ENCODE measurements at regions not wholly inside any gene's neighbourhood (a gene's known extent, or its start where the extent isn't known, plus 50 kb on each side); places are given as distances from the start of the nearest gene placed in this dataset.

DNA sequence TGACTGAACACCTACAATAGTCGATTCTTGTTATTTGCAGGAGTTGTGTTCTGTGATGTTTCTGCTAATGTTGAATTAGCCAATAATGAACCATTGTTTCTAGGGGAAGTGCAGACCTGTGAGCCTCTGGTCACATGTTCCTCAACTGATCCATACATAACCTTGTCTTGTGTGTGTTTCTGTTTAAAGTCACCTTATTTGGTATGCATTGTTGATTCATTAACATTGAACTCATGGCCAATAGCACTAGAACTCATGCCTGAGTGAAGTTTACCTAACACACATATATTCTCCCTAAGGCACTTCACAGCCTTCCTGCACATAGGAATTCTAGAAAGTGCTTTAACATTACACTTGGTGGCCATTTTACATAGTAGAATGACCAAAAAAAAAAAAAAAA lies 271.8 kb upstream of the PLET1 start:
- Histone ChIP-seq H3K9me3 (replicated peaks in 1 of 2; ENCODE audit: control insufficient read depth in 1 of 2, insufficient read depth in 1 of 2, low read length in 2 of 2) (no peaks in the 10 kb centered on the region), H3K27ac (ENCODE audit: low read depth in 1 of 2, low read length in 2 of 2) (no peak overlapping the region), H3K36me3 (replicated peaks in 1 of 2; ENCODE audit: control insufficient read depth in 1 of 2, insufficient read depth in 2 of 2, low read length in 2 of 2) (no peaks in the 10 kb centered on the region), H3K27me3 (ENCODE audit: control insufficient read depth in 2 of 2, insufficient read depth in 2 of 2, low read length in 2 of 2) (no peaks in the 10 kb centered on the region), H4K20me1 (ENCODE audit: insufficient read depth, low read length) (no peaks in the 10 kb centered on the region), H3K9ac (ENCODE audit: insufficient read depth, low read length, poor library complexity, severe bottlenecking) (no peak overlapping the region), H3K4me3 (replicated peaks in 1 of 3; ENCODE audit: low read depth in 2 of 3, low read length in 3 of 3) (no peak overlapping the region), H3K79me2 (ENCODE audit: insufficient read depth, low read length) (no peaks in the 10 kb centered on the region), H3K4me2 (replicated peaks; ENCODE audit: extremely low read depth, low read length, poor library complexity, severe bottlenecking) (no peak overlapping the region), H3K4me1 (ENCODE audit: control insufficient read depth in 1 of 2, insufficient read depth in 2 of 2, low read length in 2 of 2) (peaks cover 2 to 6% of the 10 kb centered on the region in 2 donors), H2AFZ (ENCODE audit: insufficient read depth, low read depth, low read length, poor library complexity, severe bottlenecking) (no peak overlapping the region)
- no peak overlapping the region for H3K4me3 Mint-ChIP-seq
- intact Hi-C loops (cut with micrococcal nuclease), result no loop called here
- H3K9me3 Mint-ChIP-seq, result peaks cover 0 to 1% (median 0%) of the 10 kb centered on the region in 7 donors
- TF ChIP-seq, protein P1, sequence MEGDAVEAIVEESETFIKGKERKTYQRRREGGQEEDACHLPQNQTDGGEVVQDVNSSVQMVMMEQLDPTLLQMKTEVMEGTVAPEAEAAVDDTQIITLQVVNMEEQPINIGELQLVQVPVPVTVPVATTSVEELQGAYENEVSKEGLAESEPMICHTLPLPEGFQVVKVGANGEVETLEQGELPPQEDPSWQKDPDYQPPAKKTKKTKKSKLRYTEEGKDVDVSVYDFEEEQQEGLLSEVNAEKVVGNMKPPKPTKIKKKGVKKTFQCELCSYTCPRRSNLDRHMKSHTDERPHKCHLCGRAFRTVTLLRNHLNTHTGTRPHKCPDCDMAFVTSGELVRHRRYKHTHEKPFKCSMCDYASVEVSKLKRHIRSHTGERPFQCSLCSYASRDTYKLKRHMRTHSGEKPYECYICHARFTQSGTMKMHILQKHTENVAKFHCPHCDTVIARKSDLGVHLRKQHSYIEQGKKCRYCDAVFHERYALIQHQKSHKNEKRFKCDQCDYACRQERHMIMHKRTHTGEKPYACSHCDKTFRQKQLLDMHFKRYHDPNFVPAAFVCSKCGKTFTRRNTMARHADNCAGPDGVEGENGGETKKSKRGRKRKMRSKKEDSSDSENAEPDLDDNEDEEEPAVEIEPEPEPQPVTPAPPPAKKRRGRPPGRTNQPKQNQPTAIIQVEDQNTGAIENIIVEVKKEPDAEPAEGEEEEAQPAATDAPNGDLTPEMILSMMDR (IDR thresholded peaks at IDR 0.05), result no peak
- peaks cover 22% of the 10 kb centered on the region for H3K4me1 Mint-ChIP-seq
- no peaks in the 10 kb centered on the region for H3K36me3 Mint-ChIP-seq
- peaks cover 0 to 5% (median 5%) of the 10 kb centered on the region in 3 donors for H3K27me3 Mint-ChIP-seq (ENCODE audit: low read depth in 3 of 3)
- no peak for DNase-seq
- H3K27ac Mint-ChIP-seq, result no peak overlapping the region
- no CpG with 5 or more reads among the region's 1 CpG for WGBS (ENCODE audit: insufficient coverage)

DNA sequence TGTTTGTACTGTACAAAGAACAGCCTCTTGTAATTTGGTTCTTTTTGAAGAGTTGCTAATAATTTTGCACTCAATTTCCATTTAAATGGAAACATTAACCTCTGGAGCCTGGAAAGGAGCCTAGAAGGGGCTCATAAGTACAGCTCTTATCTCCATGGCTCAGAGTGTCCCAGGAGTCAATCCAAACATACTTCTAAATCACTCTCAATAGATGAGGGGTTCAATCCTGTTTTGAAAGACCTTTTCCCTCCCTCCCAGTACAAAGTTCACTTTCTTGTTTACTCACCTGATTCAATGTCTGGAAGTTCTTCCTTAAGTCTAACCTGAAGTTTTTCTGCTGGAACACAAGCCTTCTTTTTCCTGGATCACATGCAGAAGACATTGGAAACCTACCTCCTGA lies 273.0 kb upstream of the PLET1 start:
- no peak overlapping the region for H3K4me3 Mint-ChIP-seq
- TF ChIP-seq, protein P1 (IDR thresholded peaks at IDR 0.05), result no peak
- no peak overlapping the region for H3K27ac Mint-ChIP-seq
- Histone ChIP-seq H3K36me3 (replicated peaks in 1 of 2; ENCODE audit: control insufficient read depth in 1 of 2, insufficient read depth in 2 of 2, low read length in 2 of 2) (no peaks in the 10 kb centered on the region), H4K20me1 (ENCODE audit: insufficient read depth, low read length) (no peaks in the 10 kb centered on the region), H3K4me2 (replicated peaks; ENCODE audit: extremely low read depth, low read length, poor library complexity, severe bottlenecking) (no peak overlapping the region), H3K4me1 (ENCODE audit: control insufficient read depth in 1 of 2, insufficient read depth in 2 of 2, low read length in 2 of 2) (peaks cover 0 to 15% of the 10 kb centered on the region in 2 donors), H3K79me2 (ENCODE audit: insufficient read depth, low read length) (no peaks in the 10 kb centered on the region), H3K9me3 (replicated peaks in 1 of 2; ENCODE audit: control insufficient read depth in 1 of 2, insufficient read depth in 1 of 2, low read length in 2 of 2) (no peaks in the 10 kb centered on the region), H3K4me3 (replicated peaks in 1 of 3; ENCODE audit: low read depth in 2 of 3, low read length in 3 of 3) (no peak overlapping the region), H3K9ac (ENCODE audit: insufficient read depth, low read length, poor library complexity, severe bottlenecking) (no peak overlapping the region), H3K27me3 (ENCODE audit: control insufficient read depth in 2 of 2, insufficient read depth in 2 of 2, low read length in 2 of 2) (no peaks in the 10 kb centered on the region), H3K27ac (ENCODE audit: low read depth in 1 of 2, low read length in 2 of 2) (no peak overlapping the region), H2AFZ (ENCODE audit: insufficient read depth, low read depth, low read length, poor library complexity, severe bottlenecking) (no peak overlapping the region)
- H3K27me3 Mint-ChIP-seq (ENCODE audit: low read depth in 3 of 3), result peaks cover 0 to 5% (median 5%) of the 10 kb centered on the region in 3 donors
- peaks cover 27% of the 10 kb centered on the region for H3K4me1 Mint-ChIP-seq
- intact Hi-C loops (cut with micrococcal nuclease), result no loop called here
- no peak for DNase-seq
- H3K9me3 Mint-ChIP-seq, result peaks cover 0 to 2% (median 0%) of the 10 kb centered on the region in 7 donors
- no peaks in the 10 kb centered on the region for H3K36me3 Mint-ChIP-seq
